ENCODE measurements at regions not wholly inside any gene's neighbourhood (a gene's known extent, or its start where the extent isn't known, plus 50 kb on each side); places are given as distances from the start of the nearest gene placed in this dataset.

DNA sequence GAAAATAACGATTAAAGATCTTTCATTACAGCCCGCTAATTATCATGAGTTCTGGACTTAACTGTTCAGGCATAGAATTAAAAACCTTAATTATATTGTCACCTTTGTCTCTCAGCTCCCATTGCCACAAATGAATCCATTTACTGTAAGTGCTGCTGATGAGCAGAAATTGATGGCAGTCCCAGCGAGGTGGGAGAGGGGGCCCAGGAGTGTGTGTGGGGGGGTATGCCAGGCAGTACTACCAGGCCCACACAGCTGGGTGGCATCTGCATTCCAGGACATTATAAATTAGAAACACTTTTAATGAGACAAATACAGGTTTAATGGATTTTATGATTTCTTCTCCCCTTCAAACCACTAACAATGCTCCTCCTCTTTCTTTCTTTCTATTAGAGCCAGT is 196.0 kb downstream of the MELK start (continued):
- TF ChIP-seq ZNF507 (tag; conservative IDR thresholded peaks at IDR 0.05), result no peak
- TF ChIP-seq, protein P1, sequence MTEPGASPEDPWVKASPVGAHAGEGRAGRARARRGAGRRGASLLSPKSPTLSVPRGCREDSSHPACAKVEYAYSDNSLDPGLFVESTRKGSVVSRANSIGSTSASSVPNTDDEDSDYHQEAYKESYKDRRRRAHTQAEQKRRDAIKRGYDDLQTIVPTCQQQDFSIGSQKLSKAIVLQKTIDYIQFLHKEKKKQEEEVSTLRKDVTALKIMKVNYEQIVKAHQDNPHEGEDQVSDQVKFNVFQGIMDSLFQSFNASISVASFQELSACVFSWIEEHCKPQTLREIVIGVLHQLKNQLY (CRISPR knock-in tag; conservative IDR thresholded peaks at IDR 0.05), result no peak
- TF ChIP-seq ARHGAP35 (IDR thresholded peaks at IDR 0.05; ENCODE audit: partially characterized antibody), result no peak
- TF ChIP-seq, protein P2, sequence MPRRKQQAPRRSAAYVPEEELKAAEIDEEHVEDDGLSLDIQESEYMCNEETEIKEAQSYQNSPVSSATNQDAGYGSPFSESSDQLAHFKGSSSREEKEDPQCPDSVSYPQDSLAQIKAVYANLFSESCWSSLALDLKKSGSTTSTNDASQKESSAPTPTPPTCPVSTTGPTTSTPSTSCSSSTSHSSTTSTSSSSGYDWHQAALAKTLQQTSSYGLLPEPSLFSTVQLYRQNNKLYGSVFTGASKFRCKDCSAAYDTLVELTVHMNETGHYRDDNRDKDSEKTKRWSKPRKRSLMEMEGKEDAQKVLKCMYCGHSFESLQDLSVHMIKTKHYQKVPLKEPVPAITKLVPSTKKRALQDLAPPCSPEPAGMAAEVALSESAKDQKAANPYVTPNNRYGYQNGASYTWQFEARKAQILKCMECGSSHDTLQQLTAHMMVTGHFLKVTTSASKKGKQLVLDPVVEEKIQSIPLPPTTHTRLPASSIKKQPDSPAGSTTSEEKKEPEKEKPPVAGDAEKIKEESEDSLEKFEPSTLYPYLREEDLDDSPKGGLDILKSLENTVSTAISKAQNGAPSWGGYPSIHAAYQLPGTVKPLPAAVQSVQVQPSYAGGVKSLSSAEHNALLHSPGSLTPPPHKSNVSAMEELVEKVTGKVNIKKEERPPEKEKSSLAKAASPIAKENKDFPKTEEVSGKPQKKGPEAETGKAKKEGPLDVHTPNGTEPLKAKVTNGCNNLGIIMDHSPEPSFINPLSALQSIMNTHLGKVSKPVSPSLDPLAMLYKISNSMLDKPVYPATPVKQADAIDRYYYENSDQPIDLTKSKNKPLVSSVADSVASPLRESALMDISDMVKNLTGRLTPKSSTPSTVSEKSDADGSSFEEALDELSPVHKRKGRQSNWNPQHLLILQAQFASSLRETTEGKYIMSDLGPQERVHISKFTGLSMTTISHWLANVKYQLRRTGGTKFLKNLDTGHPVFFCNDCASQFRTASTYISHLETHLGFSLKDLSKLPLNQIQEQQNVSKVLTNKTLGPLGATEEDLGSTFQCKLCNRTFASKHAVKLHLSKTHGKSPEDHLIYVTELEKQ (CRISPR knock-in tag; IDR thresholded peaks at IDR 0.05), result no peak
- no peak for TF ChIP-seq MED1 (CRISPR knock-in tag; IDR thresholded peaks at IDR 0.05; ENCODE audit: borderline replicate concordance)
- TF ChIP-seq HNRNPH1 (optimal IDR thresholded peaks at IDR 0.05; ENCODE audit: low read depth, low read length), result no peak
- TF ChIP-seq CBX2 (IDR thresholded peaks at IDR 0.05; ENCODE audit: insufficient read depth, low read length, poor library complexity, severe bottlenecking), result no peak
- no peak for TF ChIP-seq RAD51 (IDR thresholded peaks at IDR 0.05; ENCODE audit: borderline replicate concordance, low read depth)
- TF ChIP-seq MYNN (IDR thresholded peaks at IDR 0.05), result no peak
- TF ChIP-seq MYNN (CRISPR knock-in tag; IDR thresholded peaks at IDR 0.05), result no peak
- TF ChIP-seq, protein P3, sequence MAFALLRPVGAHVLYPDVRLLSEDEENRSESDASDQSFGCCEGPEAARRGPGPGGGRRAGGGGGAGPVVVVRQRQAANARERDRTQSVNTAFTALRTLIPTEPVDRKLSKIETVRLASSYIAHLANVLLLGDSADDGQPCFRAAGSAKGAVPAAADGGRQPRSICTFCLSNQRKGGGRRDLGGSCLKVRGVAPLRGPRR (CRISPR knock-in tag; IDR thresholded peaks at IDR 0.05), result no peak

All from K562 (cell line).